Lower leg skin (tissue), 4 donors: ENCODE measurements at regions not wholly inside any gene's neighbourhood (a gene's known extent, or its start where the extent isn't known, plus 50 kb on each side); places are given as distances from the start of the nearest gene placed in this dataset.

Experiments
- DNase-seq, 2 donors: peaks; one replicate each; pipeline ENCODE4 v3.0.0-alpha.2; 2019; ENCODE audit warnings: low spot score in 2 of 2
- H3K4me3 ChIP-seq: fragments of 200-600 bp; sonication (generic); 2 replicates; pipeline ENCODE4 v1.5.1; 2017; ENCODE audit warnings: mild to moderate bottlenecking, low read depth; ENCODE audit not compliant: poor library complexity, severe bottlenecking
- POLR2A ChIP-seq, 2 donors: fragments of 450-650 bp; IDR thresholded peaks; one replicate each; pipeline ENCODE4 v1.6.1; 2016 to 2017; ENCODE audit warnings: antibody characterized with exemption in 2 of 2, mild to moderate bottlenecking in 1 of 2, moderate library complexity in 1 of 2
- WGBS, 2 donors: methylation state at CpG; one replicate each; pipeline ENCODE4 v1.1.5; 2018; 5-methylcytosine and 5-hydroxymethylcytosine counted together
- intact Hi-C: fragments of 100-400 bp; cut with DNase I; formaldehyde crosslinking; loops from one replicate; pipeline ENCODE4 v1.15.0; 2023; ENCODE audit warnings: low total_unique reads
- TF ChIP-seq, protein P1 (sequence below), 3 donors: fragments of 450-650 bp; IDR thresholded peaks; one replicate each; pipeline ENCODE4 v1.5.1; 2016; ENCODE audit warnings: antibody characterized with exemption in 3 of 3, mild to moderate bottlenecking in 3 of 3, moderate library complexity in 2 of 3

GRCh38 chr1:218866507-218866906, 307.2 kb upstream of the LYPLAL1 start:
- no peak overlapping the region for H3K4me3 ChIP-seq
- 90 to 97% methylated on average over 1 of the region's 1 CpG for WGBS, 2 donors
- intact Hi-C loops, result no loop called here
- TF ChIP-seq POLR2A (IDR thresholded peaks at IDR 0.05), result no peak
- TF ChIP-seq, protein P1, sequence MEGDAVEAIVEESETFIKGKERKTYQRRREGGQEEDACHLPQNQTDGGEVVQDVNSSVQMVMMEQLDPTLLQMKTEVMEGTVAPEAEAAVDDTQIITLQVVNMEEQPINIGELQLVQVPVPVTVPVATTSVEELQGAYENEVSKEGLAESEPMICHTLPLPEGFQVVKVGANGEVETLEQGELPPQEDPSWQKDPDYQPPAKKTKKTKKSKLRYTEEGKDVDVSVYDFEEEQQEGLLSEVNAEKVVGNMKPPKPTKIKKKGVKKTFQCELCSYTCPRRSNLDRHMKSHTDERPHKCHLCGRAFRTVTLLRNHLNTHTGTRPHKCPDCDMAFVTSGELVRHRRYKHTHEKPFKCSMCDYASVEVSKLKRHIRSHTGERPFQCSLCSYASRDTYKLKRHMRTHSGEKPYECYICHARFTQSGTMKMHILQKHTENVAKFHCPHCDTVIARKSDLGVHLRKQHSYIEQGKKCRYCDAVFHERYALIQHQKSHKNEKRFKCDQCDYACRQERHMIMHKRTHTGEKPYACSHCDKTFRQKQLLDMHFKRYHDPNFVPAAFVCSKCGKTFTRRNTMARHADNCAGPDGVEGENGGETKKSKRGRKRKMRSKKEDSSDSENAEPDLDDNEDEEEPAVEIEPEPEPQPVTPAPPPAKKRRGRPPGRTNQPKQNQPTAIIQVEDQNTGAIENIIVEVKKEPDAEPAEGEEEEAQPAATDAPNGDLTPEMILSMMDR (IDR thresholded peaks at IDR 0.05), result no peak
- DNase-seq, result no peak

- intact Hi-C loops, result no loop called here
- no peak overlapping the region for H3K4me3 ChIP-seq
- DNase-seq, result no peak
- TF ChIP-seq, protein P1 (IDR thresholded peaks at IDR 0.05), result no peak
- TF ChIP-seq POLR2A (IDR thresholded peaks at IDR 0.05), result no peak
- 49 to 76% methylated on average over 3 of the region's 3 CpGs for WGBS, 2 donors
These were observed 306.6 kb upstream of the LYPLAL1 start for GRCh38 chr1:218867066-218867465.

GRCh38 chr1:218867941-218868626, 305.6 kb upstream of the LYPLAL1 start:
- intact Hi-C loops, result no loop called here
- no peak for DNase-seq
- no peak overlapping the region for H3K4me3 ChIP-seq
- 77% methylated on average over 3 of the region's 3 CpGs for whole genome bisulfite sequencing, 2 donors
- no peak for TF ChIP-seq POLR2A (IDR thresholded peaks at IDR 0.05)
- TF ChIP-seq, protein P1 (IDR thresholded peaks at IDR 0.05), result no peak

DNA sequence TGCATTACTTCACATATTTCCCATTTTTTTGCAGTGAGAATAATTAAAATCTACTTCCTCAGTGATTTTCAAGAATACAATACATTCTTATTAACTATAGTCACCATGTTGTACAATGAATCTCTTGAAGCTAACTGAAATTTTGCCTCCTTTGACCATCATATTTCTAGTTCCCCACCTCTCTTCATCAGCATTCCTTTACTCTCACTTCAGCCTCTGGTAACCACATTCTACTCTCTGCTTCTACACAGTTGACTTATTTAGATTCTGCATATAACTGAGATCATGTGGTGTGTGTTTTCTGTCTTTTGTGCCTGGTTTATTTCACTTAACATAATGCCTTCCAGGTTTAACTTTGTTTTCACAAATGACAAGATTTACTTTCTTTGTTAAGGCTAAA, 304.4 kb upstream of the LYPLAL1 start:
- no peak for DNase-seq
- intact Hi-C loops, result no loop called here
- TF ChIP-seq, protein P1 (IDR thresholded peaks at IDR 0.05), result no peak
- no peak for TF ChIP-seq POLR2A (IDR thresholded peaks at IDR 0.05)
- no peak overlapping the region for H3K4me3 ChIP-seq

GRCh38 chr1:218872026-218872425, 301.7 kb upstream of the LYPLAL1 start:
- intact Hi-C loops, result no loop called here
- no peak overlapping the region for H3K4me3 ChIP-seq
- no peak for DNase-seq
- no peak for TF ChIP-seq POLR2A (IDR thresholded peaks at IDR 0.05)
- TF ChIP-seq, protein P1 (IDR thresholded peaks at IDR 0.05), result no peak
- 84 to 86% methylated on average over 4 of the region's 4 CpGs for WGBS, 2 donors

DNA sequence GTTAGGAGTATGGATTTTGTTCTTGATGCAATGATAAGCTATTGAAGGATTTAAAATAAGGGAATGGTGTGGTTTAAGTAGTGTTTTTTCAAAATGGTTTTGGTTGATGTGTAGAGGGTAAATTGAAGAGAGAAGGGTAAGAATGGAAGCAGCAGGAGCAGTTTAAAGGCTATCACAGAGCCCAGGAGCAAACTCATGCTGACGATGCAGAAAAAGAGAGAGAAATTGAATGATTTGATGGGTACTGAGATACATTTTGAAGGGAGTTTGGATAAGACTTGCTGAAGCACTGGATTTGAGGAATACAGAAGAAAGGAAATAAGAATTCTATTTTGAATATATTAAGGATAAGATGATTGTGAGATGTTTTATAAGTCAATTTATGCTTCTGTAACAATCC, 300.8 kb upstream of the LYPLAL1 start:
- intact Hi-C loops, result no loop called here
- no peak for DNase-seq
- WGBS, 2 donors, result 92 to 93% methylated on average over 1 of the region's 1 CpG
- no peak overlapping the region for H3K4me3 ChIP-seq
- TF ChIP-seq, protein P1 (IDR thresholded peaks at IDR 0.05), result no peak
